ENCODE measurements at regions not wholly inside any gene's neighbourhood (a gene's known extent, or its start where the extent isn't known, plus 50 kb on each side); places are given as distances from the start of the nearest gene placed in this dataset.

GRCh38 chr12:28974883-28975282, 174.2 kb upstream of the FAR2 start:
- TF ChIP-seq NFIC (IDR thresholded peaks at IDR 0.05) (no peak), EP300 (IDR thresholded peaks at IDR 0.05; ENCODE audit: borderline replicate concordance) (no peak), CEBPB (IDR thresholded peaks at IDR 0.05) (no peak), RAD21 (IDR thresholded peaks at IDR 0.05; ENCODE audit: low read depth) (no peak), YY1 (IDR thresholded peaks at IDR 0.05; ENCODE audit: low read depth) (no peak), REST (IDR thresholded peaks at IDR 0.05; ENCODE audit: low read depth) (no peak), TEAD4 (IDR thresholded peaks at IDR 0.05) (no peak), FOXM1 (IDR thresholded peaks at IDR 0.05; ENCODE audit: borderline replicate concordance, low read depth) (no peak), USF1 (IDR thresholded peaks at IDR 0.05) (no peak), MAX (IDR thresholded peaks at IDR 0.05) (no peak), CREB1 (IDR thresholded peaks at IDR 0.05; ENCODE audit: low read depth) (no peak), TCF12 (IDR thresholded peaks at IDR 0.05; ENCODE audit: low read depth) (no peak), ZBTB7A (IDR thresholded peaks at IDR 0.05; ENCODE audit: low read depth) (no peak), TAF1 (IDR thresholded peaks at IDR 0.05; ENCODE audit: low read depth) (no peak), EGR1 (IDR thresholded peaks at IDR 0.05) (no peak)

GRCh38 chr12:28975564-28976340, 173.3 kb upstream of the FAR2 start:
- TF ChIP-seq CREB1 (IDR thresholded peaks at IDR 0.05; ENCODE audit: low read depth): no peak
- no peak for TF ChIP-seq MAX (IDR thresholded peaks at IDR 0.05)
- no peak for TF ChIP-seq USF1 (IDR thresholded peaks at IDR 0.05)
- no peak for TF ChIP-seq TAF1 (IDR thresholded peaks at IDR 0.05; ENCODE audit: low read depth)
- no peak for TF ChIP-seq NFIC (IDR thresholded peaks at IDR 0.05)
- TF ChIP-seq ZBTB7A (IDR thresholded peaks at IDR 0.05; ENCODE audit: low read depth): no peak
- no peak for TF ChIP-seq EGR1 (IDR thresholded peaks at IDR 0.05)
- no peak for TF ChIP-seq REST (IDR thresholded peaks at IDR 0.05; ENCODE audit: low read depth)
- TF ChIP-seq RAD21 (IDR thresholded peaks at IDR 0.05; ENCODE audit: low read depth): no peak
- no peak for TF ChIP-seq FOXM1 (IDR thresholded peaks at IDR 0.05; ENCODE audit: borderline replicate concordance, low read depth)
- no peak for TF ChIP-seq CEBPB (IDR thresholded peaks at IDR 0.05)
- TF ChIP-seq TEAD4 (IDR thresholded peaks at IDR 0.05): no peak
- TF ChIP-seq EP300 (IDR thresholded peaks at IDR 0.05; ENCODE audit: borderline replicate concordance): no peak
- TF ChIP-seq YY1 (IDR thresholded peaks at IDR 0.05; ENCODE audit: low read depth): no peak
- TF ChIP-seq TCF12 (IDR thresholded peaks at IDR 0.05; ENCODE audit: low read depth): no peak

- no peak for TF ChIP-seq USF1 (IDR thresholded peaks at IDR 0.05)
- no peak for TF ChIP-seq RAD21 (IDR thresholded peaks at IDR 0.05; ENCODE audit: low read depth)
- TF ChIP-seq EGR1 (IDR thresholded peaks at IDR 0.05): no peak
- TF ChIP-seq CEBPB (IDR thresholded peaks at IDR 0.05): no peak
- TF ChIP-seq FOXM1 (IDR thresholded peaks at IDR 0.05; ENCODE audit: borderline replicate concordance, low read depth): no peak
- no peak for TF ChIP-seq MAX (IDR thresholded peaks at IDR 0.05)
- TF ChIP-seq TEAD4 (IDR thresholded peaks at IDR 0.05): no peak
- TF ChIP-seq NFIC (IDR thresholded peaks at IDR 0.05): no peak
- no peak for TF ChIP-seq REST (IDR thresholded peaks at IDR 0.05; ENCODE audit: low read depth)
- no peak for TF ChIP-seq YY1 (IDR thresholded peaks at IDR 0.05; ENCODE audit: low read depth)
- no peak for TF ChIP-seq ZBTB7A (IDR thresholded peaks at IDR 0.05; ENCODE audit: low read depth)
- no peak for TF ChIP-seq TCF12 (IDR thresholded peaks at IDR 0.05; ENCODE audit: low read depth)
- no peak for TF ChIP-seq CREB1 (IDR thresholded peaks at IDR 0.05; ENCODE audit: low read depth)
- TF ChIP-seq EP300 (IDR thresholded peaks at IDR 0.05; ENCODE audit: borderline replicate concordance): no peak
- no peak for TF ChIP-seq TAF1 (IDR thresholded peaks at IDR 0.05; ENCODE audit: low read depth)
Observed at GRCh38 chr12:28980436-28980835, 168.6 kb upstream of the FAR2 start.

Data from Ishikawa (cell line).